ENCODE measurements at regions not wholly inside any gene's neighbourhood (a gene's known extent, or its start where the extent isn't known, plus 50 kb on each side); places are given as distances from the start of the nearest gene placed in this dataset.

- Histone ChIP-seq H3K4me2 (ENCODE audit: low read length) (no peak overlapping the region), H3K14ac (ENCODE audit: low read length) (no peak overlapping the region), H3K23ac (ENCODE audit: low read length) (no peak overlapping the region), H4K91ac (ENCODE audit: low read depth, low read length) (no peak overlapping the region), H2BK120ac (ENCODE audit: insufficient read depth, low read length, poor library complexity) (no peak overlapping the region), H3K9ac (ENCODE audit: low read length) (no peak overlapping the region), H4K8ac (ENCODE audit: low read depth, low read length) (no peak overlapping the region), H3K27me3 (ENCODE audit: insufficient read depth, low read length) (no peaks in the 10 kb centered on the region), H4K12ac (ENCODE audit: low read depth, low read length) (no peak overlapping the region), H3K9me3 (ENCODE audit: insufficient read depth, low read depth, low read length) (no peaks in the 10 kb centered on the region), H3K4ac (ENCODE audit: low read depth, low read length) (no peak overlapping the region), H3K4me3 (ENCODE audit: low read depth, low read length) (no peak overlapping the region), H3K27ac (ENCODE audit: low read depth, low read length) (no peak overlapping the region), H3K79me1 (ENCODE audit: low read length) (no peaks in the 10 kb centered on the region), H3K4me1 (ENCODE audit: control insufficient read depth in 1 of 2, insufficient read depth in 2 of 2, low read length in 2 of 2) (no peaks in the 10 kb centered on the region), H3K36me3 (ENCODE audit: control insufficient read depth in 1 of 2, insufficient read depth in 2 of 2, low read length in 2 of 2) (no peaks in the 10 kb centered on the region), H2BK5ac (ENCODE audit: low read depth, low read length, poor library complexity) (no peak overlapping the region), H2BK12ac (ENCODE audit: low read length) (no peak overlapping the region), H2AK5ac (ENCODE audit: low read length) (no peak overlapping the region), H2AFZ (ENCODE audit: insufficient read depth, low read length, poor library complexity) (no peak overlapping the region), H3K18ac (ENCODE audit: low read length) (no peak overlapping the region), H3K79me2 (ENCODE audit: control insufficient read depth, insufficient read depth, low read length, poor library complexity) (no peaks in the 10 kb centered on the region)
- no peak for DNase-seq
- no CpG with 5 or more reads among the region's 3 CpGs for WGBS (ENCODE audit: extremely low coverage, insufficient coverage, insufficient read length)
Measured at GRCh38 chr10:33419311-33419710, 84.8 kb upstream of the NRP1 start.

- no peak overlapping the region for H3K4ac ChIP-seq (ENCODE audit: low read depth, low read length)
- H2AK5ac ChIP-seq (ENCODE audit: low read length), result no peak overlapping the region
- WGBS (ENCODE audit: extremely low coverage, insufficient coverage, insufficient read length), result no CpG with 5 or more reads among the region's 4 CpGs
- H3K14ac ChIP-seq (ENCODE audit: low read length), result no peak overlapping the region
- no peak overlapping the region for H3K27ac ChIP-seq (ENCODE audit: low read depth, low read length)
- H3K79me2 ChIP-seq (ENCODE audit: control insufficient read depth, insufficient read depth, low read length, poor library complexity), result no peaks in the 10 kb centered on the region
- no peak overlapping the region for H3K18ac ChIP-seq (ENCODE audit: low read length)
- no peak overlapping the region for H2BK5ac ChIP-seq (ENCODE audit: low read depth, low read length, poor library complexity)
- H4K12ac ChIP-seq (ENCODE audit: low read depth, low read length), result no peak overlapping the region
- DNase-seq, result no peak
- no peak overlapping the region for H3K9ac ChIP-seq (ENCODE audit: low read length)
- H3K4me1 ChIP-seq (ENCODE audit: control insufficient read depth in 1 of 2, insufficient read depth in 2 of 2, low read length in 2 of 2), result no peaks in the 10 kb centered on the region
- no peaks in the 10 kb centered on the region for H3K9me3 ChIP-seq (ENCODE audit: insufficient read depth, low read depth, low read length)
- no peak overlapping the region for H4K8ac ChIP-seq (ENCODE audit: low read depth, low read length)
- no peaks in the 10 kb centered on the region for H3K27me3 ChIP-seq (ENCODE audit: insufficient read depth, low read length)
- no peak overlapping the region for H2BK12ac ChIP-seq (ENCODE audit: low read length)
- H3K79me1 ChIP-seq (ENCODE audit: low read length), result no peaks in the 10 kb centered on the region
- H2BK120ac ChIP-seq (ENCODE audit: insufficient read depth, low read length, poor library complexity), result no peak overlapping the region
- H4K91ac ChIP-seq (ENCODE audit: low read depth, low read length), result no peak overlapping the region
- H3K4me2 ChIP-seq (ENCODE audit: low read length), result no peak overlapping the region
- H3K4me3 ChIP-seq (ENCODE audit: low read depth, low read length), result no peak overlapping the region
- no peak overlapping the region for H3K23ac ChIP-seq (ENCODE audit: low read length)
- H3K36me3 ChIP-seq (ENCODE audit: control insufficient read depth in 1 of 2, insufficient read depth in 2 of 2, low read length in 2 of 2), result no peaks in the 10 kb centered on the region
- H2AFZ ChIP-seq (ENCODE audit: insufficient read depth, low read length, poor library complexity), result no peak overlapping the region
Measured at GRCh38 chr10:33418301-33418700, 83.8 kb upstream of the NRP1 start.

DNA sequence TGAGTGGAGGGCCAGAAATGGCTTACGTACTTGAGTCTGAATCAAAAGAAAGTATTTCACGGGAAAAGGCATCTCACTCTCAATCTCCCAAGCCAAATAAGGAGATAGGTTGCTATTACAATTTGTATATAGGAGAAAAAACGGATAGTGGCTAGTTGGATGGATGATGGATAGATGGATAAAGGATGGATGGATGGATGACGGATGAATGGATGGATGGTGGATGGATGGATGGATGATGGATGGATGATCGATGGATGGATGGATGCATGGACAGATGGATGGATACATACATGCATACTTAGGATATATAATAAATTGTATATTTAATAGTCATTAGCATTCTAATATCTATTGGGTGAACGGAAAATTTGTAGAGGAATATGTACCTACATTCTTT lies 82.2 kb upstream of the NRP1 start:
- Histone ChIP-seq H3K4me3 (ENCODE audit: low read depth, low read length) (no peak overlapping the region), H3K79me2 (ENCODE audit: control insufficient read depth, insufficient read depth, low read length, poor library complexity) (no peaks in the 10 kb centered on the region), H2BK120ac (ENCODE audit: insufficient read depth, low read length, poor library complexity) (no peak overlapping the region), H2AK5ac (ENCODE audit: low read length) (no peak overlapping the region), H4K12ac (ENCODE audit: low read depth, low read length) (no peak overlapping the region), H3K79me1 (ENCODE audit: low read length) (no peaks in the 10 kb centered on the region), H3K4ac (ENCODE audit: low read depth, low read length) (no peak overlapping the region), H3K36me3 (ENCODE audit: control insufficient read depth in 1 of 2, insufficient read depth in 2 of 2, low read length in 2 of 2) (no peaks in the 10 kb centered on the region), H2BK5ac (ENCODE audit: low read depth, low read length, poor library complexity) (no peak overlapping the region), H3K4me2 (ENCODE audit: low read length) (no peak overlapping the region), H3K14ac (ENCODE audit: low read length) (no peak overlapping the region), H3K27me3 (ENCODE audit: insufficient read depth, low read length) (no peaks in the 10 kb centered on the region), H4K91ac (ENCODE audit: low read depth, low read length) (no peak overlapping the region), H4K8ac (ENCODE audit: low read depth, low read length) (no peak overlapping the region), H3K9ac (ENCODE audit: low read length) (no peak overlapping the region), H3K9me3 (ENCODE audit: insufficient read depth, low read depth, low read length) (no peaks in the 10 kb centered on the region), H2BK12ac (ENCODE audit: low read length) (no peak overlapping the region), H3K4me1 (ENCODE audit: control insufficient read depth in 1 of 2, insufficient read depth in 2 of 2, low read length in 2 of 2) (peaks cover 0 to 2% of the 10 kb centered on the region in 2 experiments), H2AFZ (ENCODE audit: insufficient read depth, low read length, poor library complexity) (no peak overlapping the region), H3K18ac (ENCODE audit: low read length) (no peak overlapping the region), H3K23ac (ENCODE audit: low read length) (no peak overlapping the region), H3K27ac (ENCODE audit: low read depth, low read length) (no peak overlapping the region)
- DNase-seq, result no peak
- WGBS (ENCODE audit: extremely low coverage, insufficient coverage, insufficient read length), result 100% methylated on average over 3 of the region's 6 CpGs

- no peak overlapping the region for H4K91ac ChIP-seq (ENCODE audit: low read depth, low read length)
Measured at GRCh38 chr10:33416209-33416608, 81.7 kb upstream of the NRP1 start.

More at GRCh38 chr10:33416209-33416608, 81.7 kb upstream of the NRP1 start:
- Histone ChIP-seq H3K27ac (ENCODE audit: low read depth, low read length) (no peak overlapping the region), H3K18ac (ENCODE audit: low read length) (no peak overlapping the region), H4K8ac (ENCODE audit: low read depth, low read length) (no peak overlapping the region), H2BK120ac (ENCODE audit: insufficient read depth, low read length, poor library complexity) (no peak overlapping the region), H3K4me1 (ENCODE audit: control insufficient read depth in 1 of 2, insufficient read depth in 2 of 2, low read length in 2 of 2) (peaks cover 0 to 2% of the 10 kb centered on the region in 2 experiments), H3K79me1 (ENCODE audit: low read length) (no peaks in the 10 kb centered on the region), H2AK5ac (ENCODE audit: low read length) (no peak overlapping the region), H3K9ac (ENCODE audit: low read length) (no peak overlapping the region), H3K14ac (ENCODE audit: low read length) (no peak overlapping the region), H3K36me3 (ENCODE audit: control insufficient read depth in 1 of 2, insufficient read depth in 2 of 2, low read length in 2 of 2) (no peaks in the 10 kb centered on the region), H3K27me3 (ENCODE audit: insufficient read depth, low read length) (no peaks in the 10 kb centered on the region), H3K23ac (ENCODE audit: low read length) (no peak overlapping the region), H2BK5ac (ENCODE audit: low read depth, low read length, poor library complexity) (no peak overlapping the region), H2BK12ac (ENCODE audit: low read length) (no peak overlapping the region), H3K4me2 (ENCODE audit: low read length) (no peak overlapping the region), H3K4ac (ENCODE audit: low read depth, low read length) (no peak overlapping the region), H3K9me3 (ENCODE audit: insufficient read depth, low read depth, low read length) (no peaks in the 10 kb centered on the region), H3K79me2 (ENCODE audit: control insufficient read depth, insufficient read depth, low read length, poor library complexity) (no peaks in the 10 kb centered on the region), H2AFZ (ENCODE audit: insufficient read depth, low read length, poor library complexity) (no peak overlapping the region), H3K4me3 (ENCODE audit: low read depth, low read length) (no peak overlapping the region), H4K12ac (ENCODE audit: low read depth, low read length) (no peak overlapping the region)
- no CpG with 5 or more reads among the region's 1 CpG for WGBS (ENCODE audit: extremely low coverage, insufficient coverage, insufficient read length)
- DNase-seq, result no peak

All from trophoblast cell (in vitro differentiated cells and primary cell).